H9 (cell line): ENCODE measurements at regions not wholly inside any gene's neighbourhood (a gene's known extent, or its start where the extent isn't known, plus 50 kb on each side); places are given as distances from the start of the nearest gene placed in this dataset.

Experiments
- DNase-seq: peaks from one replicate; pipeline ENCODE4 v3.0.0-alpha.2; 2017
- H2AFZ ChIP-seq: one replicate; pipeline ENCODE4 v1.6.1; 2013; ENCODE audit warnings: mild to moderate bottlenecking, low read length, control low read depth, moderate library complexity
- H2AK5ac ChIP-seq: 2 replicates; pipeline ENCODE4 v1.6.1; 2013; ENCODE audit warnings: low read length, control low read depth, mixed read lengths; ENCODE audit not compliant: insufficient read length
- H2BK120ac ChIP-seq: one replicate; pipeline ENCODE4 v1.6.1; 2013; ENCODE audit warnings: low read depth, mild to moderate bottlenecking, low read length, control low read depth, inconsistent platforms; ENCODE audit not compliant: poor library complexity, severe bottlenecking
- H2BK12ac ChIP-seq: 2 replicates; pipeline ENCODE4 v1.6.1; 2013; ENCODE audit warnings: low read length, control low read depth, mixed read lengths, low read depth; ENCODE audit not compliant: insufficient read length
- H2BK15ac ChIP-seq: 2 replicates; pipeline ENCODE4 v1.6.1; 2013; ENCODE audit warnings: low read depth, low read length, control low read depth
- H2BK20ac ChIP-seq: one replicate; pipeline ENCODE4 v1.6.1; 2013; ENCODE audit warnings: low read depth, mild to moderate bottlenecking, low read length, control low read depth, inconsistent platforms; ENCODE audit not compliant: poor library complexity, severe bottlenecking
- H2BK5ac ChIP-seq: 2 replicates; pipeline ENCODE4 v1.6.1; 2013; ENCODE audit warnings: low read length, control low read depth, mixed read lengths; ENCODE audit not compliant: insufficient read length
- H3K14ac ChIP-seq: 2 replicates; pipeline ENCODE4 v1.6.1; 2013; ENCODE audit warnings: low read length, control low read depth; ENCODE audit not compliant: insufficient read depth
- H3K18ac ChIP-seq: 2 replicates; pipeline ENCODE4 v1.6.1; 2013; ENCODE audit warnings: low read depth, mild to moderate bottlenecking, mixed read lengths, low read length, control low read depth; ENCODE audit not compliant: insufficient read length
- H3K23ac ChIP-seq: 2 replicates; pipeline ENCODE4 v1.6.1; 2013; ENCODE audit warnings: low read length, control low read depth, mixed read lengths, low read depth; ENCODE audit not compliant: insufficient read length
- H3K23me2 ChIP-seq: 2 replicates; pipeline ENCODE4 v1.6.1; 2013; ENCODE audit warnings: low read depth, mild to moderate bottlenecking, mixed read lengths, low read length, control low read depth; ENCODE audit not compliant: insufficient read length, poor library complexity, severe bottlenecking
- H3K27ac ChIP-seq: 2 replicates; pipeline ENCODE4 v1.5.1; 2013; ENCODE audit warnings: low read length, control low read depth, mixed read lengths, low read depth; ENCODE audit not compliant: insufficient read length
- H3K27me3 ChIP-seq: 2 replicates; pipeline ENCODE4 v1.6.1; 2013; ENCODE audit warnings: low read length, control low read depth, inconsistent platforms; ENCODE audit not compliant: insufficient read depth
- H3K4ac ChIP-seq: 2 replicates; pipeline ENCODE4 v1.6.1; 2013; ENCODE audit warnings: low read depth, mild to moderate bottlenecking, control low read depth, inconsistent platforms, low read length, moderate library complexity
- H3K4me1 ChIP-seq: 2 replicates; pipeline ENCODE4 v1.6.1; 2013; ENCODE audit warnings: low read length, control low read depth, inconsistent platforms; ENCODE audit not compliant: insufficient read depth
- H3K4me2 ChIP-seq: 2 replicates; pipeline ENCODE4 v1.6.1; 2013; ENCODE audit warnings: low read length, control low read depth, mixed read lengths; ENCODE audit not compliant: insufficient read length, insufficient read depth
- H3K56ac ChIP-seq: 2 replicates; pipeline ENCODE4 v1.6.1; 2013; ENCODE audit warnings: low read depth, mild to moderate bottlenecking, mixed read lengths, low read length, control low read depth; ENCODE audit not compliant: insufficient read length
- H3K79me1 ChIP-seq: 2 replicates; pipeline ENCODE4 v1.6.1; 2013; ENCODE audit warnings: low read depth, mild to moderate bottlenecking, moderate library complexity, low read length, control low read depth, inconsistent platforms; ENCODE audit not compliant: insufficient read depth, poor library complexity, severe bottlenecking
- H3K79me2 ChIP-seq: 2 replicates; pipeline ENCODE4 v1.6.1; 2013; ENCODE audit warnings: low read length, control low read depth, inconsistent platforms; ENCODE audit not compliant: insufficient read depth
- H3K9ac ChIP-seq: 2 replicates; pipeline ENCODE4 v1.6.1; 2013; ENCODE audit warnings: low read length, control low read depth, mixed read lengths; ENCODE audit not compliant: insufficient read length; ENCODE audit errors: extremely low read depth
- H3K9me3 ChIP-seq: one replicate; pipeline ENCODE4 v1.6.1; 2013; ENCODE audit warnings: low read depth, low read length, inconsistent platforms; ENCODE audit not compliant: control insufficient read depth
- H3T11ph ChIP-seq: one replicate; pipeline ENCODE4 v1.6.1; 2013; ENCODE audit warnings: mild to moderate bottlenecking, low read length, control low read depth, inconsistent platforms
- H4K20me1 ChIP-seq: one replicate; pipeline ENCODE4 v1.6.1; 2013; ENCODE audit not compliant: control insufficient read depth, insufficient read length, insufficient read depth
- H4K5ac ChIP-seq: 2 replicates; pipeline ENCODE4 v1.6.1; 2013; ENCODE audit warnings: low read depth, mild to moderate bottlenecking, mixed read lengths, low read length, control low read depth; ENCODE audit not compliant: insufficient read length
- H4K8ac ChIP-seq: replicated peaks from 2 replicates; pipeline ENCODE4 v1.6.1; 2013; ENCODE audit warnings: low read length, control low read depth, mixed read lengths, low read depth; ENCODE audit not compliant: insufficient read length
- H4K91ac ChIP-seq: 2 replicates; pipeline ENCODE4 v1.6.1; 2013; ENCODE audit warnings: low read depth, mild to moderate bottlenecking, moderate library complexity, mixed read lengths, low read length, control low read depth; ENCODE audit not compliant: insufficient read length
- H3K27ac Mint-ChIP-seq, 3 experiments: 2 replicates in 2 of 3; 3 replicates in 1 of 3; pipeline ENCODE4 v1.8.0; 2020 to 2021; ENCODE audit warnings: mixed read lengths in 3 of 3, mild to moderate bottlenecking in 1 of 3, moderate library complexity in 1 of 3
- H3K27me3 Mint-ChIP-seq: 2 replicates; pipeline ENCODE4 v1.8.0; 2021; ENCODE audit warnings: low read depth, mild to moderate bottlenecking, moderate library complexity, mixed read lengths
- H3K36me3 Mint-ChIP-seq, 3 experiments: 2 replicates in 2 of 3; 3 replicates in 1 of 3; pipeline ENCODE4 v1.8.0; 2020 to 2021; ENCODE audit warnings: low read depth in 3 of 3, mixed read lengths in 3 of 3; ENCODE audit not compliant: insufficient read depth in 1 of 3
- H3K4me1 Mint-ChIP-seq, 2 experiments: 2 replicates each; pipeline ENCODE4 v1.8.0; 2020; ENCODE audit warnings: mixed read lengths in 2 of 2
- H3K4me3 Mint-ChIP-seq, 2 experiments: 2 replicates in 1 of 2; 3 replicates in 1 of 2; pipeline ENCODE4 v1.8.0; 2020 to 2021; ENCODE audit warnings: mild to moderate bottlenecking in 2 of 2, mixed read lengths in 2 of 2, moderate library complexity in 1 of 2
- H3K9me3 Mint-ChIP-seq, 2 experiments: 2 replicates in 1 of 2; 3 replicates in 1 of 2; pipeline ENCODE4 v1.8.0; 2020; ENCODE audit warnings: mild to moderate bottlenecking in 2 of 2, mixed read lengths in 2 of 2, moderate library complexity in 1 of 2
- WGBS: extraction: QIAGEN DNeasy Blood & Tissue Kit; methylation state at CpG from one replicate; pipeline ENCODE4 v1.1.7; 2013; ENCODE audit warnings: missing lambda C conversion rate, low lambda C conversion rate, mixed read lengths; ENCODE audit not compliant: insufficient read length; ENCODE audit errors: extremely low coverage; 5-methylcytosine and 5-hydroxymethylcytosine counted together
- TF ChIP-seq, protein P1 (sequence below): fragments of 200-600 bp; sonication (generic); conservative IDR thresholded peaks from 3 replicates; pipeline ENCODE4 v1.8.0; 2021; ENCODE audit warnings: antibody characterized with exemption, mild to moderate bottlenecking

DNA sequence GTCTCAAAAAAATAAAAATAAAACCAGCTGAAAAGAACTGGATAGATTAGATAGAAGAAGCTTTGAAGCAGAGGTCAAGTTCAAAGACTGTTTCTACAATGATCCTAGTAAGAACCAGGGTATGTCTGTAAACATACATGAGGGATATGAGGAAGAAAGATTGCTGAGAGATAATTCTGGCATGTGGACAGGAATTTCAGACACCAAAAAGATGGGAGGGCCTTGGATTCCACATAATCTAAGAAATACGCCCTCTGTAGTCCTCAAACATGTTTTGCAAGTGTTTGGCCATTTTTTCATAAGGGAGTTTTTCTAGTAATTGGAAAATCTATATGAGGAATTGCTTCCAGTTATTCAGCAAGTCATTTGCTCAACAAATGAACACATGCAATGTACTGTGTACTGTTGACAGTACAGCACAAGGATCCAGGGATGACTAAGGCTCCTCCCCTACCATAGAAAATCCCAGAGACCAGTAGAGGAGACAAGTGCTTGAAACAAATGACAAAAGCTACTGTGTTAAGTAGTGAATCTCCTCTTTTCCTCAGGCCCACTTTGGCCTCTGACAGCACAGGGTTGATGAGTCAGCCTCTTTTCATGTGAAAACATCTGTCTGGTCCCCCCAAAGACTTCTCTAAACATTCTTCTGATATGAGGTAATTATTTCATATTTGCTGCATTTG is 795.9 kb downstream of the MAFB start:
- Histone ChIP-seq H2AFZ (no peak overlapping the region), H3K9me3 (no peaks in the 10 kb centered on the region), H4K8ac (no peak overlapping the region), H3K56ac (no peak overlapping the region), H3K9ac (no peak overlapping the region), H4K5ac (no peak overlapping the region), H3K23ac (no peak overlapping the region), H3K79me1 (no peaks in the 10 kb centered on the region), H3K27ac (no peak overlapping the region), H3K18ac (no peak overlapping the region), H2BK12ac (no peak overlapping the region), H2BK5ac (no peak overlapping the region), H2BK15ac (no peak overlapping the region), H3K79me2 (no peaks in the 10 kb centered on the region), H3K4me1 (no peaks in the 10 kb centered on the region), H3K4me2 (no peak overlapping the region), H2AK5ac (no peak overlapping the region), H3K14ac (no peak overlapping the region), H2BK20ac (no peak overlapping the region), H2BK120ac (no peak overlapping the region), H4K91ac (no peak overlapping the region), H3K23me2 (no peaks in the 10 kb centered on the region), H3T11ph (no peak overlapping the region), H4K20me1 (no peaks in the 10 kb centered on the region), H3K4ac (no peak overlapping the region), H3K27me3 (no peaks in the 10 kb centered on the region)
- no peaks in the 10 kb centered on the region for H3K27me3 Mint-ChIP-seq
- no peak overlapping the region for H3K4me3 Mint-ChIP-seq
- no peaks in the 10 kb centered on the region for H3K9me3 Mint-ChIP-seq
- DNase-seq, result no peak
- H3K4me1 Mint-ChIP-seq, result peaks cover 0 to 13% of the 10 kb centered on the region in 2 experiments; a peak in 2 of 4 replicates
- TF ChIP-seq, protein P1, sequence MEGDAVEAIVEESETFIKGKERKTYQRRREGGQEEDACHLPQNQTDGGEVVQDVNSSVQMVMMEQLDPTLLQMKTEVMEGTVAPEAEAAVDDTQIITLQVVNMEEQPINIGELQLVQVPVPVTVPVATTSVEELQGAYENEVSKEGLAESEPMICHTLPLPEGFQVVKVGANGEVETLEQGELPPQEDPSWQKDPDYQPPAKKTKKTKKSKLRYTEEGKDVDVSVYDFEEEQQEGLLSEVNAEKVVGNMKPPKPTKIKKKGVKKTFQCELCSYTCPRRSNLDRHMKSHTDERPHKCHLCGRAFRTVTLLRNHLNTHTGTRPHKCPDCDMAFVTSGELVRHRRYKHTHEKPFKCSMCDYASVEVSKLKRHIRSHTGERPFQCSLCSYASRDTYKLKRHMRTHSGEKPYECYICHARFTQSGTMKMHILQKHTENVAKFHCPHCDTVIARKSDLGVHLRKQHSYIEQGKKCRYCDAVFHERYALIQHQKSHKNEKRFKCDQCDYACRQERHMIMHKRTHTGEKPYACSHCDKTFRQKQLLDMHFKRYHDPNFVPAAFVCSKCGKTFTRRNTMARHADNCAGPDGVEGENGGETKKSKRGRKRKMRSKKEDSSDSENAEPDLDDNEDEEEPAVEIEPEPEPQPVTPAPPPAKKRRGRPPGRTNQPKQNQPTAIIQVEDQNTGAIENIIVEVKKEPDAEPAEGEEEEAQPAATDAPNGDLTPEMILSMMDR, result peak; percentile 35; the same call in 2 of the 3 replicates
- no CpG with 5 or more reads among the region's 1 CpG for WGBS
- H3K36me3 Mint-ChIP-seq, result peaks cover 0 to 8% (median 0%) of the 10 kb centered on the region in 3 experiments; a peak in 2 of 7 replicates
- H3K27ac Mint-ChIP-seq, result peak overlapping the region in 2 of 3 experiments; percentile 23 to 56; a peak in 1 of 7 replicates
